ENCODE measurements at regions not wholly inside any gene's neighbourhood (a gene's known extent, or its start where the extent isn't known, plus 50 kb on each side); places are given as distances from the start of the nearest gene placed in this dataset.
"Not testable (repeated sequence)": the region's sequence is repeated elsewhere in the genome, so short reads cannot be mapped to it uniquely, and the experiment has no call there.

DNA sequence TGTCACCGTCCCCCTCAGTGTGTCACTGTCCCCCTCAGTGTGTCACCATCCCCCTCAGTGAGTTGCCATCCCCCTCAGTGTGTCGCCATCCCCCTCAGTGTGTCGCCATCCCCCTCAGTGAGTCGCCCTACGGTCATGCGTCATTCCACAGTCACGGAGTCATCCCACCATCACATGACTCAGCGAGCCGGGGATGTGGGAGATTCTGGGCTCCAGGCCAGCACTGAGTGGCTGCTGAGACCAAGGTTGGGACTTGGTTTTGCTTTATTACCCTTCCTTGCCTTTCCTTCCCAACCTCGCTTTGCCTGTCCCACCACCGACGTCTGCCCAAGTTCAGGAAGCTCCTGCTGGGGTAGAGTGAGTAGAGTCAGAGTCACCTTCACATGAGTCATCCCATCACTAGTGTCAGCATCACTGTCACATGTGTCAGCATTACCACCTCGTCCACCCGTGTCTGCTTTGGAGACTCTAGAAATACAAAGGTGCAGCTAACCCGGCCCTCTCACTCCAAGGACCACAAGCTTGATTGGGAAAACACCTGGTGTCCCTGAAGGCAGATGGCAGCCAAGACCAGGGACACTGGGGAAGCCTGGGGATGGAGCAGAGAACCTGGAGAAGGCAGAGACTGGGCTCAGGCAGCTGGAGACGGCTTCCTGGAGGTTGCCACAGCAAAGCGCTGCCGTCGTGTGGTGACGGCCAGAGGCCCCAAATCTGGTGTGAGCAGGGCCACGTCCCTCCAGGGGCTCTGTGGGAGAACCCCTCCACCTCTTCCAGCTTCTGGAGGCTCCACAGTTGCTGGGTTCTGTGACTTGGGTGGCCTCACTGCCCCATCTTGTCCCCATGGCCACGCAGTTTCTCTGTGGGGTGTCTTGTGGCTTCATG is 485.2 kb upstream of the SALL3 start:
- DNase-seq = no peak

DNA sequence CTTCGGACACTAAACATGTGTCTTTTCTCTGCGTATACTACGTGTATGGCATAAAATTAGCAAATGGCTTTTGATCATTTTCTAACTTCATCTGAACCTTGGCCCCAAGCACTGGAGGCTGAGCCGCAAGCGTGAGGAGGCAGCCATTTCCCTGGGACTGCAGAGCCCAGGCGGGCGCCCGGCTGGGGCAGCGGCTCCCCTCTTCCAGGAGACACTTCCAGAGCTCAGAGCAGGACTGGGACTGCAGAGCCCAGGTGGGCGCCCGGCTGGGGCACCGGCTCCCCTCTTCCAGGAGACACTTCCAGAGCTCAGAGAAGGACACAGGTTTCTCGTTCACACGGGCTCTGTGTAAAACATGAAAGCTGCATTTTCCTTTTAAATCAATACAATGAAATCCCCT is 484.1 kb upstream of the SALL3 start:
- DNase-seq = no peak

DNA sequence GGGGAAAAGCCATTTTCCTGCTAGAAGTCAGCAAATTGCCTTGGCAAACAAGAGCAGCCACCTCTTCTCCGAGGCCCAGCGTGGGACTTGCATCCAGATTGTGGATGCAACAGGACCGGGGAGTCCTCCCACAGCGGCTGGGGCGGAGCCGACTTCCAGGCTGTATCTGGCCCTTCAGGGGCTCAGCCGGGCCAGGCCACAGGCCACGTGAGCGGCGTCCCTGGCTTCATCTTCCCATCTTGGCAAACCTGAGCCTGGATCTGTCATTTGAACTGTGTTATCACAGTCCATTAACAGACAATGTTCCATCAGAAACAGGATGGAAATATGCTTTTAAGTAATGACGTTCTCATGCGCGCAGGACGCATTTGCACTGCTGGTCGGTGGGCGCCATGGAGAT is 483.5 kb upstream of the SALL3 start:
- no peak for DNase-seq

DNA sequence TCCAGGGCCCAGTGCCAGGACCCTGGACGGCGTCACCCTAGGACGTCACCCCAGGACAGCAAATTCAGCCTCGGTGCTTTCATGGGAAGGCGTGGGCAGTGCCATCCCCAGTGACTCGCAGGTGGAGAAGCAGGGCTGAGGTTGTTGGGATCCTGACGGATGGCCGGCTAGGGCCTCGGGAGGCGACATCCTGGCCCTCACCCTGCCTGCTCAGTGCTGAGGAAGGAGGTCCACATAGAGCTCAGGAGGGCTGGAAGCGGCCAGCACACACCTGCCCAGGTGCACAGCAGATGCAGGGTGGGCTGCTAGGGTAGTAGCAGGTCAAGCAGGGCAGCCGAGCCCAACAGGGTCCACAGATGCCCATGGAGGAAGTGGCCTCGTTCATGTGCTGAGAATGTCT is 482.0 kb upstream of the SALL3 start:
- DNase-seq = no peak

DNA sequence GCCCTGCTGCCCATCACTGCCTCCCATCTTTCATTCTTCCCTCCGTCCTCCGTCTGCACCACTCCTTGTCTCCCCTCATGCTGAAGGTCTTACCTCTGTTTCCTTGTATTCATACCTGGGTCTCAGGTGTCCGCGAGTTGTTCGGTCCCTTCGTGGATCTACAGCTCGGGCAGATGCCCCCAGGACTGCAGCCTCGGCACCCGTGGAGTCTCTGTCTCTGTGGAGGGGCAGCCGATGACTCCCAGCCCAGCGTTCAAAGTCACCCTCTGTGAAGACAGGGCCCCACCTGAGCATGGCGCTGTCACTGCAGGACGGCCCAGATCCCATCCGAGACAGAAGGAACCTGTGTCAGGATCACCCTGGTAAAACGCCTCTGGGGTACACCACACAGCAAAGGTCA is 480.0 kb upstream of the SALL3 start:
- no peak for DNase-seq

DNA sequence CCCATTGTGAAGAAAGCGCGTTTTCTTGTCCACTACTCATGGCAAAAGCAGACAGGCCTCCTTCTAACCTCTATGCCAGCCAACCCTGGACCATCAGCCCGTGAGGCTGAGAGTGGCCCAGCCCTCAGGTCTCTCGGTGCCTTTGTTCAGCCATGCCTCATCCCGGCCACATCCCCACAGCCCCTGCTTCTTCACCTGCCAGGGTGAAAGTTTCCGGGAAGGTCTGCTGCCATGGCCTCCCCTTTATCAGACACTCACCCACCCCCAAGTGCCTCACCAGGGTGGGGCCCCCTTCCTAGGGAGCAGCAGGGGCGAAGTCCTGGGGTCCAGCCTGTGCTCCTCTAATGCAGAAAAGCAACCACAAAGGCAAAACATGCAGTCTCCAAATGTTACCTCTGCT is 478.4 kb upstream of the SALL3 start:
- DNase-seq = no peak

DNA sequence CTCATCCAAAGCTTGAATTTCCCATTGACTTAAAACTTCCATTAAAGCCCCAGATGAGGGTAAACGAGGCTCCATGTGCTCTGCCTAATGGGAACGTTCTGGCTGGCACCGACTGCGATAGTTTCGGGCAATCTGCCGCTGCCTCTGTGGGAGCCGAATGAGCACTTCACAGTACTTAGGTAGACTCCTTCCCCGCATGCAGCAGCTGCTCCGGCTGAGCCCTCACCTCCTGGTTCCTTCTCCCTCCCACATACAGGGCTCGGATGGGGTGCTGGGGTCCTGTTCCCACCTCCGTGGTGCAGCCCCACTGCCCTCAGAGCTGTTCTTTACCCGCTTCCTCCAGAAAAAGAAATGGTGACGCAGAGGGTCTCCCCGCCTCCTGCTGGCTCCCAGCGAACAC is 476.5 kb upstream of the SALL3 start:
- DNase-seq = no peak

DNA sequence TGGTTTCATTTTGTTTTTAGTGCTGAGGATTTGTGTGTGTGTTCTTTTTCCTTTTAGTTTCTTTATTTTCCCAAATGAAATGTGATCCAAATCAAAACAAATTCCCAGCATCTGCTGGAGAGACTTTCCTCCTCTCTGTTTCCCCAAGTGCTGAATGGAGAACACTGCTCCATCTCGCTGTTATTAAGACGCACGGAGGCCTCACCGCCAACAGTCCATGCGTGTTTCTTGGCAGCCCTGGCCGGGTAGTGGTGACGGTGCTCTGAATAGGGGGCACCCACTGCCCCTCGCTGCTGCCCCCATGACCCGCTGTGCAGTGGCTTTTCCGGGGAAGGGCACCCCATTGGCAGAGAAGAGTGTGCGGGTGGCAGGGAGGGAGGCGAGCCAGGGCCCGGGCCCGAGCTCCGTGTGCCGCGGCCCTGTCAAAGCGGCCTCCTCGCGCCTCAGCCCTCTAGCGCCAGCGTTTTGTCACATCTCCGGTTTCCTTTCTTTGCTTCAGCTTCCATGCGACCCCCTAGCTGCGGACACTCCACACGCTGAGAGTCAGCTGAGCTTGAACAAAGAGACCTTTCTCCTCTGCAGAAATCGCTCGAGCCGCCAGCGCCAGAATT is 473.7 kb upstream of the SALL3 start:
- no peak for DNase-seq

DNA sequence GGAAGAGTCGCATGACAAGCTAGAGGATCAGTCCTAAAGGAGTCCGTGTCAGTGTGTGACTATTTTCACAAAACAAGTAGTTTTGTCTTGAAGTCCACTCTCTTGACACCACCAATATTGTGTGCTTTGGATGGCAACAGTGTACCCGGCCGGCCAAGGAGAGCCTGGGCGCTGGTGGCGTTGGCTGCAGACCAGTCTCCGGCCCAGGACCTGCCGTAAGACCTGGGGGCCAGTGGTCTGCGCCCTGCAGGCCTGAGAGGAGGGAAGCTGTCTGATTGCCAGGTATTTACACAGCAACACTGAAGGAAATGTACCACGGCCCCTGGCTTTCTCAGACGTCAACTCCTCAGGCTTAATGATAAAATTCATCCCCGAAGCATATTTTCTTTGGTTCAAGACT is 472.4 kb upstream of the SALL3 start:
- no peak for DNase-seq

DNA sequence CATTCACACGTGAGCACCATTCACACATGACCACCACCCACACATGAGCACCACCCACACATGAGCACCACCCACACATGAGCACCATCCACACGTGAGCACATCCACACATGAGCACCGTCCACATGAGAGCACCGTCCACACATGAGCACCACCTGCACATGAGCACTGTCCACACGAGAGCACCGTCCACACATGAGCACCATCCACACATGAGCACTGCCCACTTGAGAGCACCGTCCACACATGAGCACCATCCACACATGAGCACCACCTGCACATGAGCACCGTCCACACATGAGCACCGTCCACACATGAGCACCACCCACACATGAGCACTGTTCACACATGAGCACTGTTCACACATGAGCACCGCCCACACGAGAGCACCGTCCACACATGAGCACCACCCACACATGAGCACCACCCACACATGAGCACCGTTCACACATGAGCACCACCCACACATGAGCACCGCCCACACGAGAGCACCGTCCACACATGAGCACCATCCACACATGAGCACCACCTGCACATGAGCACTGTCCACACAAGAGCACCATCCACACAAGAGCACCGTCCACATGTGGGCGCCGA is 471.3 kb upstream of the SALL3 start:
- DNase-seq = not testable (repeated sequence)

DNA sequence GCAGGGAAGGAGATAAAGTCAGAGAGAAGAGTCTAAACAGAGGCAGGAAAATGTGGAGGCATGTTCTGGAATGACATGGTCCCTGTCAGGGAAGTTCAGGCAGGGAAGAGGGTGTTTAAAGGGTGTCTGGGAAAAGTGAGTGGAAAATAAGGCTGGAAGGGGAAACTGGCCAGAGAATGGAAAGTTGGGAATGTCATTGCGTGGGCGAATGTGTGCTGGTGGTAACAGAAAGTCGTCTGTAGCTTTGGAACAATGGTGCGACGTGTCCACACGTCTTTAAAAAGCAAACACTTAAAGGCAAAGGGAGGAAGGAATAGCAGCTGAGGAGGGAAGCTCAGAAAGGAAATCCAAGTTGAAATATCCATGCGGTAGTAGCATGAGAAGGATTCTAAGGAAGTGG is 469.5 kb upstream of the SALL3 start:
- DNase-seq = no peak

DNA sequence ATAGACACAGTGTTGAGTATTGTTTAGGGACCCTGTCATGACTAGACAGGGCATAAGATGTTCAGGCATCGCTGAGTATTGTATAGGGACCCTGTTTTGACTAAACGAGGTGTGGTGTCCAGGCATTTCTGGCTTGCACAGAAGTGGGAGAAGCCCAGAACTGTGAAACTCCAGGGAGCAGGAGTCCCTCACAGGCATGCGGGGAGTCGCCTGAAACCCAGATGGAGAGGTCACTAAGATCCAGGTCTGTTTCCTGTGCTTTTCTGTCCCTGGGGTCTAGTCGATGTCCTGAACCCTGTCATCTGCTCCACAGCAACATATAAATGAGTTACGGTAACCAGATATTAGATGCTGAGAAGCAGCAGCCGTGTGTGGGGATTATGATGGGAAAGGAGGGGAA is 469.0 kb upstream of the SALL3 start:
- DNase-seq = no peak

DNA sequence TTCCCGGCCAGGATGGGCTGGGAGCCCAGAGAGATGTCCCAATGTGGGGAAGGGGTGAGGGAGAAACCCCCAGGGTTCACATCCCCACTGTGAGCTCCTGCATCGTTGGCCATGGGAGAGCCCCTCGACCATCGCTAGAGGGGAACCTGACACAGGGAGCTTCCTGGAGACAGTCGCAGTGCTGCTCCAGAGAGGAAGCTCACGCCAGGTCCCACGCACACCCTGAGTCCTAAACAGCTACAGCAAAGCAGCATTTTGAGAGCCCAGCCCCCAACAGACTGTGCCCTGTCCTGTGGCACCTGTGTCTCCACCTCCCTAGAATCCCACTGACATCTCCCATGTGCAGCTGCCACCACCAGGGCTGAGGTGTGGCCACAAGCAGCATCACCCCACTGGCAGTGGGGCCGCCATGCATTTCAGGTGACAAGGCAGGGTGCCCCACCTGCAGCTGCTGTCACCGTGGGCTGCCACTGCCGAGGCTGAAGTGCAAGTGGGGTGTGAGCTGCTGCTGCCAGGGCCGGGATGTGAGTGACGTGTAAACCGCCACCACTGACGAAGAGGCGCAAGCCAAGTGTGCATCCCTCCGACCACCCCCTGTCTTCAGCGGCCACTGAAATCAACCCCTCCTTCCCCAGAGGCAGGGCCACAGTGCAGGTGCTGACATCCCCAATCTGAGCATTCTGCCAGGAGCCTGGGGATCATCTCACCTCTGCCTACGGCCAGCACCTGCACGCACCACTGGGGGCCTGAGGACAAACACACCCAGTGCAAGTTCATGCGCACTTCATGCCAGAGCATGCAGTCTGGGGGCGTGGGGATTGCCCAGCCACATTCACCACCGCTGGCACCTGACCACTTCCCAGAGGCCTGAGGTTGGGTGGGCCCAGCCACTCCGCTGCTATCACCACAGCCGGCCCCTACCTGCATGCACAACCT is 467.7 kb upstream of the SALL3 start:
- DNase-seq = no peak

DNA sequence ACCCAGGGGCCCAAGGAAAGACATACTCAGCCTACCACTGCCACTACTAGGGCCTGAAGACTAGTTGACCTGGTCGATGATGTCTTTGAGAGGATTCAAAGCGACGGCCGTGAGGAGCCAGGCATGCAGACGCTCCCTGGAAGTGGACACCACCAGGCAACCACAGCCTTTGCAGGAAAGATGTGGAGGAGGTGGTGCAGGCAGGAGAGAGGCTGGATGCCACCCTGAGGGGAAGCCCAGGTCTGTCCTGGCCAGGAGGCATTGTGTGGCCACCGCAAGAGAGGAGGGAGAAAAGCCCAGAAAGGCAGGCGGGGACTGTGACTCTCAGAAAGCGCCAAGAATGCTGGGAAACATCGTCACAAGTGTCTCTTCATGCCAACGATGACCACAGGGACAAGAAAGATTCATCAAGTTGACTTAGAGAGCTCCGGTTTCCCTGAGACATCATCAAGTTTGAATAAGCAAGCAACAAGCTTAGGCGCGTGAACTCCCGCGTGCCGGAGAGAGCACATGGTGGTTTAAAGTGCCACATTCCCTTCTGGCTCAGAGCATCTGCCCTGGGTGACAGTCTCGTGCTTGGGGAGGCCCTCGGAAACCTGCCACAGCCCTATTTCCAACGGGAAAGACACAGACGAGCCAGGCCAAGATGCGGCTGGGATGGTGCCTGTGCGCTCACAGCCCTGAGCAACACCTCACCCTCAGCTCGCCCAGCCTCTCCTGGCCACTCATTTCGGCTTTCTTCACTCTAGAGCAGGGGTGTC is 464.5 kb upstream of the SALL3 start:
- no peak for DNase-seq

DNA sequence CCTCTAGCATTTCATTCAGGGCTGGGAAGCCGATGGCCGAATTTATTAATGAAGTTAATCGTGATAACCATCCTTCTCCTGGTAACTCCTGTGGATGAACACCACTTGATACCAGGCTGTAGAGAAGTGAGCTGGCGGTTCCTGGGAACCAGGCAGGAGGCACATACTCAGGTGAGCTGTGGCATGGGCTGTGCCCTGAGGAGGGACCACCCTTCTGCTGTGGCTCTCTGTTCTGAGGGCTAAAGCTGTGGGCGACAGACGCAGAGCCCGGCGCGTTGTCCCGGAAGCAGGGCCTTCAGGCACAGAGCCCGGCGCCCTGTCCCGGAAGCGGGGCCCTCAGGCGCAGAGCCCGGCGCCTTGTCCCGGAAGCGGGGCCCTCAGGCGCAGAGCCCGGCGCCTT is 462.3 kb upstream of the SALL3 start:
- no peak for DNase-seq

DNA sequence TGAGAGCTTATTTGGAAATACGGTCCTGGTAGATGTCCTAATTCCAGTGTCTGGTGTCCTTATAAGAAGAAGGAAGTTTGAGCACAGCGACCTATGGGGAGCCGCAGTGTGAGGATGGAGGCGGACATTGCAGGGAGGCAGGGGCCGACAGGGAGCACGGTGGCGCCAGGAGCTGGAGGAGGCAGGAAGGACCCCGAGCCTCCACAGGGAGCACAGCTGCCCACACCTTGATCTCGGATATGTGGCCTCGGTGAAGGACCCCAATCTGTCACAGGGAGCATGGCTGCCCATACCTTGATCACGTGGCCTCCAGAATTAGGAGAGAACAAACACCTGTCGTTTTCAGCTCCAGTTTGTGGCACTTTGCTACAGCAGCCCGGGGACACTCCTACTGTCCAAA is 461.6 kb upstream of the SALL3 start:
- no peak for DNase-seq

DNA sequence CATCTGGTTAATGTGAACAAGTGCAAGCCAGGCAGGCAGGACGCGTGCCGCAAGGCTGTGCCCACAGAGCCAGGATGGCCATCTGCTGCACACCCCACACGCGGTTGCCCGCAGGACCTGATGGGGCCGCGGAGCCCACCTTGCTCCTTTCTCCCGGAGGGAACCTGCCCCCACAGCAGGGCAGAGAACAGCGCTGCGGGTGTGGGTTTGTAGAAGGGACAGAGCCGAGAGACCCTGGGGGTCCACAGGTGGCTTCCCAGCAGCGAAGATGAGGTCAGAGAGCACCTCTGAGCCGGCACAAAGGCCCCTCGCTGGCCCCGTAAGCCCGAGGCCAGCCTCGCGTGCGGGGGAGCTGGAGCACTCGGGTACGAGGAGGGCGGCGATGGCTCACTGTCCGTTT is 460.8 kb upstream of the SALL3 start:
- no peak for DNase-seq

DNA sequence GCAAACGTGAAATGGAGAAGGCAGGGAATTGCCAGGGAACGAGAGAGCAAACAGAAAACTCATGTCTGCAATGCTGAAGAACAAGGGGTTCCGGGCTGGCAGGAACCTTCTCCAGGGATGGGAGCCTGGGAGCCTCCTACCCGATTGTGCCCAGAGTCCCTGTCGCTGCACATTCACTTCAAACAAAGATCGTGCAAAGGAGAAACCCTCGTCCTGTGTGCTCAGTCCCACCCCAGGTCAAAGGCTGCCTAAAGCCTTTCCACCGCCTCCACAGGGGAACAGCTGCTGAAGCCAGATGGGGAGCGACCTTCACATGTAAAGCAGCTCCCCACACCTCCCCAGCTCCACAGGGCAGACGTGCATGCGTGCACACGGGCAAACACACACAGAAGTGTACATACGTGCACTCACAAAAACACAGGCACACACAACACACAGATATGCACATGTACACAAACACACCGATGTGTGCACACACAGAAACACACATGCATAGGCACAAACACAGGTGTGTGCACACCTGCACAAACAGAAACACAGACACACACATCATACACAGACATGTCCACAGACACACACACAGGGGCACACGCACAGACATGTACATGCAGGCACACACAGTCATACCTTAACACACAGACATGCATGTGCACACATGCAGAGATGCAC is 460.1 kb upstream of the SALL3 start:
- DNase-seq = no peak

DNA sequence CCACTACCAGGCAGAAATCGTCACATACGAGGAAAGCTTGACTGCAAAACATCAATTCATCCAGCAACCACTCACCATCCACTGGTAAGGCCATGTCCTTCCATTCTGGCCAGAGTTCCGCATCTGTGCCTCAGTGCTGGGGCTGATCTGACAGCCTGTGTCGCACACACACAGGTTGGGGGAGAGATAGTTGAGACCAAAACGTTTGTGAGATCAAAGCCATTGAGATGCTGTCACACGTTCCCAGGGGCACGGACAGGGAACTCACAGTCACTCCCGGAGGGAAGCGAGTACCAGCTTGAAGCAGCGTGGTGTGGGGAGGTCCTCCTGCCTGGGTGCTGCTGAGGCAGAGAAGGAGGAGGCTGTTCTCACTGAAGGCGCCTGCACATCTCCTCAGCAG is 458.5 kb upstream of the SALL3 start:
- no peak for DNase-seq

DNA sequence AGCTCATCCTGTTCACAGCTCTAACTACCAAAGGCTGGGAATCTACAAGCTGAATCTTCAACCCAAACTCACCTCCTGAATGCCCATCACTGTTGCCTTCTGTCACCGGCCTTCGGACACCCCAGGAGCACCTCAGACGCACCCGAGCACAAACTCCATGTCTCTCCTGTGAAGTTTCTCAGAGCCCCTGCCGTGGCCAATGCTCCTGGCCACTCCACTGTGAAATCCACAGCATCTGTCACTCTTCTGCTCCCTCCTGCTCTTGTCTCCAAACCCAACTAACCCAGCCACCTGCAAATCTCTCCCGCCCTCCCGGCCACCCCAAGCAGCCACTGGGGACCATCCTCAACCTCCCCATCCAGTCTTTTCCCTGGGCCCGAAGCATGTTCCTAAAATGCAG is 457.9 kb upstream of the SALL3 start:
- DNase-seq = no peak

DNA sequence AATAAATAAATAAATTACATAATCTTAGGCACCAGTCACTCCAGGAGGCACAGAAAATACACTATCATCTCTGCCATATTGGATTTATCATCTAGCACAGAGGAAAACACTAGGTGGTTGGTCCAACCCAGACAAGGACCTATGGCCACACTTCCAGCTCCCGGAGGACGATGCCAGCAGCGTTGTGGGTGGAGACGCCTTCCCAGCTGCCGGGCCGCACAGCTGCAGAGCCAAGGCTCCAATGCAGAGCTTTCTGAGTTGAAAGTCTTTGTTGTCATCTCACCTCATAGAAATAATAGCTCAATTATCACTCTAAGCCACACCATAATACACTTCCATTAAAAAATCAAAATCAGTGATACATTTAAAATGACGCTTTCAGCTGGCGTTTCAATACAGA is 457.1 kb upstream of the SALL3 start:
- DNase-seq = no peak

DNA sequence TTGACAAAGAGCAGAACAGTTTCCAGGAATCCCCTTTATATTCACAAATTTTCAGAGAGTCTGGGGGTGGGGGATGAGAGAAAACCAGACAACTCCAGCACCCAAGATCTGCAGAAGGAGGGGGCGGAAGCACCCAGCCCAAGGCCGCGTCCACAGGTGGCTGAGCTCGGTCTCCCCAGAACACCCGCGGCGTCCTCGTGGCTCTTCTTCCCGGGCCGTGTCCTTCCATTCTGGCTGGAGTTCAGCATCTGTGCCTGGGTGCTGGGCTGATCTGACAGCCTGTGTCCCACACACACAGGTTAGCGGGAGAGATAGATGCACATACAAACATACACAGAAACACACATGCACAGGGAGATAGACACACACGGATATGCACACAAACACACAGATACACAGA is 455.8 kb upstream of the SALL3 start:
- no peak for DNase-seq

All from stimulated activated CD4-positive, alpha-beta T cell treated with anti-CD3 and anti-CD28 coated beads, Interleukin-15, amount 100 ng/mL, for 24 hours (primary cell).